HEK293T (cell line): ENCODE measurements at regions not wholly inside any gene's neighbourhood (a gene's known extent, or its start where the extent isn't known, plus 50 kb on each side); places are given as distances from the start of the nearest gene placed in this dataset.
"Not testable (repeated sequence)": the region's sequence is repeated elsewhere in the genome, so short reads cannot be mapped to it uniquely, and the experiment has no call there.

Experiments used
- CTCF ChIA-PET: fragments of 350-600 bp; formaldehyde crosslinking; extraction: SDS; loops from one replicate; lab custom pipeline; 2021; ENCODE audit warnings: antibody characterized with exemption, inconsistent platforms; lab: Yijun Ruan, JAX
- POLR2A ChIA-PET: fragments of 350-600 bp; formaldehyde crosslinking; extraction: SDS; loops from one replicate; lab custom pipeline; 2020; ENCODE audit warnings: antibody characterized with exemption, inconsistent platforms; lab: Yijun Ruan, JAX
- DNase-seq: peaks from one replicate; pipeline ENCODE4 v3.0.0; 2012; ENCODE audit warnings: mixed read lengths; ENCODE audit errors: extremely low spot score
- ARNT ChIP-seq: fragments of 450-650 bp; IDR thresholded peaks from 2 replicates; pipeline ENCODE4 v1.6.1; 2017; ENCODE audit warnings: mild to moderate bottlenecking
- BHLHE40 ChIP-seq: fragments of 450-650 bp; IDR thresholded peaks from 2 replicates; pipeline ENCODE4 v1.6.1; 2016; ENCODE audit warnings: mild to moderate bottlenecking, moderate library complexity, borderline replicate concordance
- CTBP1 ChIP-seq: fragments of 450-650 bp; IDR thresholded peaks from 2 replicates; pipeline ENCODE4 v1.6.1; 2016; ENCODE audit warnings: borderline replicate concordance
- ELF4 ChIP-seq: fragments of 450-650 bp; IDR thresholded peaks from 2 replicates; pipeline ENCODE4 v1.6.1; 2017; ENCODE audit warnings: antibody characterized with exemption
- FOXA1 ChIP-seq: fragments of 450-650 bp; IDR thresholded peaks from 2 replicates; pipeline ENCODE4 v1.6.1; 2016; ENCODE audit warnings: mild to moderate bottlenecking
- FOXK2 ChIP-seq: fragments of 450-650 bp; IDR thresholded peaks from 2 replicates; pipeline ENCODE4 v1.6.1; 2016; ENCODE audit warnings: mild to moderate bottlenecking
- FOXM1 ChIP-seq: fragments of 450-650 bp; IDR thresholded peaks from 2 replicates; pipeline ENCODE4 v1.6.1; 2017; ENCODE audit warnings: mild to moderate bottlenecking, borderline replicate concordance
- HDGF ChIP-seq: fragments of 450-650 bp; IDR thresholded peaks from 2 replicates; pipeline ENCODE4 v1.6.1; 2017; ENCODE audit warnings: antibody characterized with exemption, borderline replicate concordance
- L3MBTL2 ChIP-seq: fragments of 450-650 bp; conservative IDR thresholded peaks from 2 replicates; pipeline ENCODE4 v1.6.1; 2016; ENCODE audit warnings: mild to moderate bottlenecking
- LEF1 ChIP-seq: fragments of 450-650 bp; IDR thresholded peaks from 2 replicates; pipeline ENCODE4 v1.6.1; 2017; ENCODE audit warnings: mild to moderate bottlenecking, borderline replicate concordance
- NFRKB ChIP-seq: fragments of 450-650 bp; IDR thresholded peaks from 2 replicates; pipeline ENCODE4 v1.6.1; 2016; ENCODE audit warnings: mild to moderate bottlenecking, moderate library complexity
- SP1 ChIP-seq: fragments of 450-650 bp; IDR thresholded peaks from 2 replicates; pipeline ENCODE4 v1.6.1; 2017
- SUZ12 ChIP-seq: fragments of 450-650 bp; IDR thresholded peaks from 2 replicates; pipeline ENCODE4 v1.6.1; 2016; ENCODE audit warnings: mild to moderate bottlenecking
- TARDBP ChIP-seq: fragments of 450-650 bp; IDR thresholded peaks from 2 replicates; pipeline ENCODE4 v1.6.1; 2016
- ZNF384 ChIP-seq: fragments of 450-650 bp; IDR thresholded peaks from 2 replicates; pipeline ENCODE4 v1.6.1; 2016
- TF ChIP-seq, protein P1 (sequence below): fragments of 450-650 bp; IDR thresholded peaks from 2 replicates; pipeline ENCODE4 v1.6.1; 2016

DNA sequence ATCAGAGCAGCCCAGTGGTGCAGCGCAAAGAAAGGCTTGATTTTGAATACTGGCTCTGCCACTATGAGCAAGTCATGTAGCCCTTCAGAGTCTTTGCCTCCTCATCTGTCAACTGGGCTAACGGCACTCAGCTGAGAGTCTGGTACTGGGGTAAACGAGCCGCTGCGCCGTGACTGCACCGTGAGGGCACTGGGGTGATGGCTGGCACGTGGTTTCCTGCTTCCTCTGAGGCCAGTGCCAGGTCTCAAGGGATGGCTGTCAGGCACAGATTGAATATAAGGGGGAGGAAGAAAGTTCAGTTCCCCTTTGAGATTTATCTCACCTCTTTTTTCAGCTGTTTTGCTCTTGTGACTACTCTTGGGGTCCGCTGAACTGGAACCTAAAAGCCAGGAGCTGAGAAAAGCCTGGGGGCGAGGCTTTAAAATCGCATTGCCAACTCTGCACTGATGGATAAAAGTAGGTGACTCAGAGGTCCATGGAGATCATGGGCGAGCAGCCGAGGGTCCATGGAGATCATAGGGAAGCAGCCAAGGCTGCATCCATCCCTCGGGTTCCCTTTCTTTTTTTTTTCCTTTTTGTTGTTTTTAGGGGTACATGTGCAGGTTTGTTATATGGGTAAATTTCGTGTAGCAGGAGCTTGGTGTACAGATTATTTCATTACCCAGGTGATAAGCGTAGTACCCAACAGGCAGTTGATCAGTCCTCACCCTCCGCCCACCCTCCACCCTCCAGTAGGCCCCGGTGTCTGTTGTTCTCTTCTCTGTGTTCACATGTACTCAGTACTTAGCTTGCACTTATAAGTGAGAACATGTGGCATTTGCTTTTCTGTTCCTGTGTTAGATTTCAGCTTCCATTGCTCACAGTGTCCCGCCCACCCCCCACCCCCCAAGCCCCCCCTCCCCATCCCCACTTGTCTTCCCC, 114.3 kb downstream of the SPP2 start:
- no peak for DNase-seq
- POLR2A ChIA-PET = no interaction called here
- TF ChIP-seq CTBP1 (no peak), FOXK2 (no peak), SP1 (no peak), ZNF384 (no peak), BHLHE40 (no peak), SUZ12 (no peak), ARNT (no peak), FOXM1 (no peak), LEF1 (no peak), NFRKB (no peak)
- CTCF ChIA-PET = no interaction called here

DNA sequence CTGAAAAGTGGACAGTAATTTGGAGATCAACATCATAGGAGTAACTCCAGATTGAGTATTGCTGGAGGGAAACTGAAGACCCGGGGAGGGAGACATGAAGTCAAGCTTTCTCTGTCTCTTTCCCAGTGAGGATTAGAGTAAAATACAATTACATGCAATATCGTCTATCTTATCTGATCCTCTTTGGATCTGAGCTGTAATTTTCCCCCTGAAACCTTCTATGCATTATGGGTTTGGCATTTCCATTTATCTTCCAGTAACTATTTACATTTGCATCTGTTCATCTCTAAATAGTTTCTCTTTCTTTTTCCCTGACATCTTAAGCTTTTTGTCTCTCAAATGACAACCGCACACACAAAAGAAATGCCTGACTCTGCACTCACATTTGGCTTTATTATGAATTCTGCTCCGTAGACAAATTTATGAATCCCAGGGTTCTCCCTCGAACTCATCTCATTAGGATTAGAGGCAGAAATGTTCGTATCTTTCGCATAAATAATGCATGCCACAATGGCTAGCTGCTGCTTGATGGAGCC, 113.1 kb downstream of the SPP2 start:
- ChIA-PET CTCF (interaction anchor here (1.0 to 1.2 kb wide), 2 partner anchors 28 to 304 kb away, joined by 3 read pairs; no protein-coding TSS in a partner anchor), POLR2A (no interaction called here)
- no peak for DNase-seq

DNA sequence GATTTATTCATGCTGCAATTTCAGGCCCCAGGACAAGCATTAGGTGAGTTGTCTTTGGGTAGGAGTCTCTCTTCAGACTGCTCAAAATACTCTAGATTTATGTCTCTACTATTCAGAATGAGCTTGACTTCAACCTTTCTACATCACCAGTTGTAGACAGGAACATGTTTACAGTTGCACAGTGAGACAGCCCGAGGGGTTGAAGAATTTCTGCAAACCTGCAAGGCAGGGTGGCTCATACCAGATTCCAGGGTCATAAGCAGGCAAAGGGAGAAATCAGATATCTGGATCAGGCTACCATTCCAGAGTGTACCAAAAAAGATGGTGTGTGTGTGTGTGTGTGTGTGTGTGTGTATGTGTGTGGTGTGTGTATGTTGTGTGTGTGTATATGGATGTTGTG, 112.4 kb downstream of the SPP2 start:
- ChIA-PET CTCF (interaction anchor here (1.0 to 1.2 kb wide), 2 partner anchors 27 to 303 kb away, joined by 3 read pairs; no protein-coding TSS in a partner anchor), POLR2A (no interaction called here)
- DNase-seq = no peak
- TF ChIP-seq FOXK2 (no peak), ELF4 (no peak)

More for the DNA sequence above, 113.1 kb downstream of the SPP2 start:
- no peak for TF ChIP-seq LEF1
- TF ChIP-seq ZNF384 = no peak
- TF ChIP-seq NFRKB = no peak
- no peak for TF ChIP-seq CTBP1
- no peak for TF ChIP-seq TARDBP
- TF ChIP-seq L3MBTL2 = no peak
- TF ChIP-seq ELF4 = no peak
- TF ChIP-seq, protein P1, sequence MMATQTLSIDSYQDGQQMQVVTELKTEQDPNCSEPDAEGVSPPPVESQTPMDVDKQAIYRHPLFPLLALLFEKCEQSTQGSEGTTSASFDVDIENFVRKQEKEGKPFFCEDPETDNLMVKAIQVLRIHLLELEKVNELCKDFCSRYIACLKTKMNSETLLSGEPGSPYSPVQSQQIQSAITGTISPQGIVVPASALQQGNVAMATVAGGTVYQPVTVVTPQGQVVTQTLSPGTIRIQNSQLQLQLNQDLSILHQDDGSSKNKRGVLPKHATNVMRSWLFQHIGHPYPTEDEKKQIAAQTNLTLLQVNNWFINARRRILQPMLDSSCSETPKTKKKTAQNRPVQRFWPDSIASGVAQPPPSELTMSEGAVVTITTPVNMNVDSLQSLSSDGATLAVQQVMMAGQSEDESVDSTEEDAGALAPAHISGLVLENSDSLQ = no peak
- TF ChIP-seq FOXK2 = no peak
- no peak for TF ChIP-seq SP1

DNA sequence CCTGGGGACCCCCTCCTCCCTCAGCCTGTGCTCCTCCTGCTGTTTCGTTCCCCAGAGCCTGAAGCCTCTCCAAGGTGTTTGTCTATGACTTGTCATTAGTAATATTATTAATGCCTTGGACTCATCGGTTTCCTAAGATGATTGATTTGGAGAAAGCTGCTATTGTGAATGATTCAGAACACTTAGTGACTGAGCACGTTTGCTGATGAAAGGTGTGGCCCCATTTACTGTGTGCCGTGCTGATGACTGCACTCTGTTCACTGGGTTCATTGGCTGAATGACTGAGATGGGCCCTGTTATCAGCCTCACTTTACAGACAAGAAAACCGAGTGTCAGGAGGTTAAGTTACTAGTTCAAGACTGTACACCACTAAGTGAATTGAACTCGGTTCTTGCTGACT, 111.4 kb downstream of the SPP2 start:
- no peak for TF ChIP-seq SUZ12
- no peak for TF ChIP-seq FOXK2
- TF ChIP-seq NFRKB = no peak
- no peak for TF ChIP-seq ZNF384
- no peak for DNase-seq
- ChIA-PET POLR2A (no interaction called here), CTCF (no interaction called here)

DNA sequence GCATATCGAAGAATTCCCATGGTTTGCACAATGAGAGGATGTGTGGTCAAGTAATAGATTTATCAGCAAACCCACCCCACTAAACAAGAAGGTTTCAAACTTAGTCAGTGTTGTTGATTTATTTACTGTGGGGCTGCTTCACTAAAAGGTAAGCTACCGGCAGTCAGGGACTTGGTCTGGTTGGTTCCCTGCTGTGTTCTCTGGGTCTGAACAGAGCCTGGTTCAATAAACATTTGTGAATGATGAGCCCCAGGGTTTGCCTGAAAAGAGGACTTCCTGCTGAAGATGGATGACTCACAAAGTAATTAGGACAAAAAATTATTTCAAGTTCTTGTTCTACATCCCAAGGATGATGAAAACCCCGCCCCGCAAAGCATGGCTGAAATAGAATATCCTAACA, 108.3 kb downstream of the SPP2 start:
- no peak for DNase-seq
- CTCF ChIA-PET = interaction anchor here (0.6 kb wide), 1 partner anchor 19 kb away, joined by 3 read pairs; no protein-coding TSS in a partner anchor
- TF ChIP-seq ZNF384 = no peak
- no peak for TF ChIP-seq NFRKB
- no peak for TF ChIP-seq FOXK2
- no peak for TF ChIP-seq FOXA1
- no peak for TF ChIP-seq SP1
- no peak for TF ChIP-seq HDGF
- TF ChIP-seq ARNT = no peak
- TF ChIP-seq BHLHE40 = no peak
- POLR2A ChIA-PET = no interaction called here

- DNase-seq = no peak
- no peak for TF ChIP-seq FOXM1
- TF ChIP-seq, protein P1 = peak; percentile 47
- POLR2A ChIA-PET = no interaction called here
- CTCF ChIA-PET = interaction anchor here (0.6 to 0.7 kb wide), 2 partner anchors 20 to 227 kb away, joined by 3 read pairs; no protein-coding TSS in a partner anchor
These were observed 107.5 kb downstream of the SPP2 start for GRCh38 chr2:234157817-234158588.

GRCh38 chr2:234156326-234156725, 105.8 kb downstream of the SPP2 start:
- no peak; the same call in 1 of the 2 replicates for TF ChIP-seq LEF1
- 0 out of 2 replicates have a peak, but pooled peaks have one; percentile 28 for TF ChIP-seq L3MBTL2
- peak; percentile 94 for TF ChIP-seq ARNT
- peak; percentile 79; the same call in 1 of the 2 replicates for TF ChIP-seq CTBP1
- no peak for TF ChIP-seq HDGF
- no peak for TF ChIP-seq ELF4
- TF ChIP-seq SP1 = no peak
- peak; percentile 71; the same call in 1 of the 2 replicates for TF ChIP-seq FOXM1
- TF ChIP-seq, protein P1 = peak; percentile 70
- no peak for TF ChIP-seq ZNF384
- no peak for TF ChIP-seq SUZ12
- no peak for TF ChIP-seq FOXK2
- CTCF ChIA-PET = no interaction called here
- POLR2A ChIA-PET = interaction anchor here (0.9 kb wide), 1 partner anchor 22 kb away, joined by 3 read pairs; no protein-coding TSS in a partner anchor
- peak; percentile 14 for DNase-seq

GRCh38 chr2:234152835-234153234, 102.3 kb downstream of the SPP2 start:
- DNase-seq, POLR2A ChIA-PET: not testable (repeated sequence)
- CTCF ChIA-PET = interaction anchor here (0.6 kb wide), 1 partner anchor 1817 kb away, joined by 3 read pairs; no protein-coding TSS in a partner anchor
